ENCODE measurements at regions not wholly inside any gene's neighbourhood (a gene's known extent, or its start where the extent isn't known, plus 50 kb on each side); places are given as distances from the start of the nearest gene placed in this dataset.

DNA sequence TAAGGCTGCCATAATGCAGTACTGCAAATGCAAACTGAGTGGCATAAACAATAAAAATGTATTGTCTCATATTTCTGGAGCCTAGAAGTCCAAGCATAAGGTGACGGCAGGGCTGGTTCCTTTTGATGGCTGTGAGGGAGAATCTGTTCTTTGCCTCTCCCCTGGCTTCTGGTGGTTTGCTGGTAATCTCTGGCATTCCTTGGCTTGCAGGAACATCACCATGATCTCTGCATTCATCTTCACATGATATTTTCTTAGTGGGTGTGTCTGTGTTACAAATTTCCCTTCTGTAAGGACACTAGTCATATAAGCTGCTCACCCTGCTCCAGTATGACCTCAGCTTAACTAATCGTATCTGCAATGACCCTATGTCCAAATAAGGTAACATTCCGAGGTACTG, 1104.2 kb upstream of the CITED2 start:
- TF ChIP-seq, protein P1, sequence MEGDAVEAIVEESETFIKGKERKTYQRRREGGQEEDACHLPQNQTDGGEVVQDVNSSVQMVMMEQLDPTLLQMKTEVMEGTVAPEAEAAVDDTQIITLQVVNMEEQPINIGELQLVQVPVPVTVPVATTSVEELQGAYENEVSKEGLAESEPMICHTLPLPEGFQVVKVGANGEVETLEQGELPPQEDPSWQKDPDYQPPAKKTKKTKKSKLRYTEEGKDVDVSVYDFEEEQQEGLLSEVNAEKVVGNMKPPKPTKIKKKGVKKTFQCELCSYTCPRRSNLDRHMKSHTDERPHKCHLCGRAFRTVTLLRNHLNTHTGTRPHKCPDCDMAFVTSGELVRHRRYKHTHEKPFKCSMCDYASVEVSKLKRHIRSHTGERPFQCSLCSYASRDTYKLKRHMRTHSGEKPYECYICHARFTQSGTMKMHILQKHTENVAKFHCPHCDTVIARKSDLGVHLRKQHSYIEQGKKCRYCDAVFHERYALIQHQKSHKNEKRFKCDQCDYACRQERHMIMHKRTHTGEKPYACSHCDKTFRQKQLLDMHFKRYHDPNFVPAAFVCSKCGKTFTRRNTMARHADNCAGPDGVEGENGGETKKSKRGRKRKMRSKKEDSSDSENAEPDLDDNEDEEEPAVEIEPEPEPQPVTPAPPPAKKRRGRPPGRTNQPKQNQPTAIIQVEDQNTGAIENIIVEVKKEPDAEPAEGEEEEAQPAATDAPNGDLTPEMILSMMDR (IDR thresholded peaks at IDR 0.05), result no peak
- TF ChIP-seq POLR2A (IDR thresholded peaks at IDR 0.05), result no peak

Data from Peyer's patch (tissue), 4 donors.